Stimulated activated CD4-positive, alpha-beta T cell treated with anti-CD3 and anti-CD28 coated beads, Interleukin-1b, Interleukin-23, amount 100 ng/mL, for 48 hours (primary cell): ENCODE measurements at regions not wholly inside any gene's neighbourhood (a gene's known extent, or its start where the extent isn't known, plus 50 kb on each side); places are given as distances from the start of the nearest gene placed in this dataset.

Experiments used
- DNase-seq: peaks from one replicate; pipeline ENCODE4 v3.0.0-alpha.2; 2020

- no peak for DNase-seq
Measured at GRCh38 chr6:1081551-1082284, 230.2 kb upstream of the FOXQ1 start.

DNA sequence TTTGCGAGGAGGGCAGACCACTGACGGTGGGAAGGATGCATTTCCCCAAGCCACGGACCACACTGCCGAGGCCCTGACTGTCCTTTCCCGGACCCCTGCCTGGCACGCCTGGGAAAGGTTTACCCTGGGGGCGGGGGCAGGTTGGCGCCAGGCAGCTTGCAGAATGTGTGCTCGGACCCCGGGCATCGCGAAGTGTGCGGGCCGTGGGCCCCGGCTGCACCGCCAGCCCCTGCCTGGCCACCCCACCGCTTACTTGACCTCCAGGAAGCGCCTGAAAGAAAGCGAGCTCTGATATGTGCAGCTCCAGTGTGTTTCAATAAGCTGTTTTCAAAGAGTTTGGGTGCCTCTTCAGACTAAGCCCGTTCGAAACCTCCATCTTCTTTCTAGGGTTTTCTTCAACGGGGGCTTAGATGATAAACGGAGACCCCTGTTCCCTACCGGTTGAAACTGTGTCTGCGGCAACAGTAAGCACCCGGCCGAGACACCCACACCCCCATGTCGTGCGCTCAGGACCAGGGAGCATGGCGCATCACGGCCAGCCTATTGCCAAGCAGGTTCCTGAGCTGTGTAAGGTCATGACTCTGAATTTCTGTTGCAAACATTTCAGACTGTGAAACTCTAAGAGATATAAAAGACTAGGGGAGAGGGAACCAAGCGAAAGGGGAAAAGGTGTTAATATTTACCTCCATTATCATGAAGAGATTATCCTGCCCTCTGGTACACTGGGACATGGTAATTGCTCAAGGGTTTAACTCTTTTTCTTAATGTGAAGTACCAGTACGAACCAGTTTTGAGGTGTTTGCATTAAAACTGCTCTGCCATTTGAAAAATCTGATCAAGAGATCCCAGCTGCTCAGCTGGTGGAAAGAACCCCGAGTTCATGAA, 231.2 kb upstream of the FOXQ1 start:
- DNase-seq: no peak

DNA sequence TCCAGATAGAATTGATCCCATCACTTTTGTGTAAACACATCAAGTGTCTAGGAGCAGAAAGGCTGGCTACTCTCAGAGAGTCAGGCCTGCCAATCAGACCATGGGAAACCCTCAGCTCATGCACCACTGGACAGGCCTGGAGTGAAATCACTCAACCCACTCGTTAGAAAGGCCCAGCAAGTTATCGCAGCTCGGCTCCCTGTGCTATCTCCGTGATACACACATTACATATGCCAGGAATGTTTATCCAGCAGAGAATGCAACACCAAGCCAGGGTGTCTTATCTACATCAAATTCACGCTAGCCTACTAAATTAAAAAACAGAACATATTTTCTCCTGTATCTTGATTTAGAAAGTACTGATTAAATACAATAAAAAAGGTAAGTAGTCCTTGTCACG, 232.4 kb upstream of the FOXQ1 start:
- DNase-seq: no peak

DNA sequence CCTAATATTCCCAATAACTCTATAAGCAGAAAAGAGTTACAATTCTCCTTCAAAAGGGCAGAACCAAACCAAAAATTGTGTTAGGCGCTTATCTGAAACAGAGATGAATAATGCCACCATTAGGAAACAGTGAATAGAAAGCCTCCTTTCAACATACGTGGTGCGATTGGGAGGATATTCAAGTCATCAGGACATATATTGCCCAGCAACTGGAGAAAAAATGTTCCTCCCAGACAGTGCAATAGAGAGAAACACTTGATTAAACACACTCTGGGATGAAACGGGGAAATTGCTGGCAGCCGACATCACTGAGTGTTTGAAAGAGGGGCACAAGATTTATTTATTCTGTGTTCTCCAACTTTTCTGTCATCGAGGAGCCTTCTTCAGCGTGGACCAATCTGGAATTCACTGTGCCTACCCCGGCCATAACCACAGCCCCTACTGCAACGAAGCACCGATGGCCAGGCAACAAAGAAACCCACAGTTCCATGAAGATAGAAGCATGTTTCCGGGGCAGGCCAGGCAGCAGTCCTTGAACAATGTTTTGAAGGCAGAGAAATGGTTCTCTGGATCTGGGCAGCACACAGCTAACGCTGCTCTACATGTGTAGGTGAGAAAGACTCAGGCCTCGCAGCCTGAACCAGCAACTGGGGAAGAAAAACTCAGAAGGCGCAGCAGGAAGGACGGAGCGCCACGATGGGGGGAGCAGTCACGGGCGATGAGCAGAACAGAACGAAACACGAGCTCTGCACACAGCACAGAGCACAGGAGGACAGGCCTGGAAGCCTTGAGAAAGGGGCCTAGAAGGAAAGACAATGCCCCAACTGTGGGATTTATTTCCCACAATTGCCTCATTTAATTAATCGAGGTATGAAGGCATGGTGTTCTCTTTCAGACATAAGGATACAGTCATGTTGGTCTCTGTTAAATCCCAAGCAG, 234.2 kb upstream of the FOXQ1 start:
- DNase-seq: no peak

GRCh38 chr6:1076531-1077459, 235.1 kb upstream of the FOXQ1 start:
- no peak for DNase-seq

DNA sequence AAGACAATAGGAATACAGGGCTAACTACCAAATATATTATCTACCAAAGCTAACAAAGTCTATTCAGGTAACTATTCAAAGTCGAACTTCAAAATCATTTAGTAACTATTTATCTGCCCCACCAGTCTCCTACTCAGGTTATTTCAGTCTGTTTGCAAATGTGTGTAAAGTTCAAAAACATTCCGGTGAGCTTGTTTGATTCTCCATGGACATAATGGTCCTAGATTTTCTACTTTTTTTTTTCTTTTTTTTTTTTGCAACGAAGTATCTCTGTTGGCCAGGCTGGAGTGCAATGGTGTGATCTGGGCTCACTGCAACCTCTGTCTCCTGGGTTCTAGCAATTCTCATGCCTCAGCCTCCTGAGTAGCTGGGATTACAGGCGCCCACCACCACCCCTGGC, 236.0 kb upstream of the FOXQ1 start:
- DNase-seq: no peak

DNA sequence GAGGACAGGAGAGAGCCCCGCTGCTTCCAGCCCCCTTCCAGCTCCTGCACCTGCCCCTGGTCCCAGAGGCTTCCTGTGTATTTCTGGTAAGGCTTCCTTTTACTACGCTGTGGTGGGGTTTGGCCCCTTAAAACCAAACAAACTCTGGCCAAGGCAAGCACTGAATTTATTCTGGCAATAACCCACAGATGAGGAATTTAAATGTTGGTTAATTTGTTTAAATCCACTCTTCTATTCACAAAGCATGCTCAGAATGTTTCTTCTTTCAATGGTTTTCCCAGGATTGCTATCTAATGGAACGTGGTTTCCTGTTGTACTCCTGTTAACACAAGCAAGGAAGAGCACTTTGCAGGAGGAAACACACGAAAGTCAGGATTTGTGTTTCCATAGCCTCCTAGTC, 236.5 kb upstream of the FOXQ1 start:
- no peak for DNase-seq

- no peak for DNase-seq
Measured at GRCh38 chr6:1070085-1070521, 241.8 kb upstream of the FOXQ1 start.

DNA sequence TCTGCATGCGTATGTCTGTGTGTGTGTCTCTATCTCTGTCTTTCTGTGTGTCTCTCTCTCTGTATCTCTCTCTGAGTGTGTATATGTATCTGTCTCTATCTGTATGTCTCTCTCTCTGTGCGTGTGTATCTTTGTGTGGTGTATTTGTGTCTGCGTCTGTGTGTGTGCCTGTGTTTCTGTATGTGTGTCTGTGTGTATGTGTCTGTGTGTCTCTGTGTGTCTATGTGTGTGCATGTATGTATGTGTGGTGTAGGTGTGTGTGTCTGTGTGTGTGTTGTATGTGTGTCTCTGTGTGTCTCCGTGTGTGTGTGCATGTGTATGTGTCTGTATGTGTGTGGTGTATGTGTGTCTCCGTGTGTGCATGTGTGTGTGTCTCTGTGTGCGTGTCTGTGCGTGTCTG, 243.0 kb upstream of the FOXQ1 start:
- no peak for DNase-seq

- DNase-seq: no peak
Measured at GRCh38 chr6:1068068-1068467, 243.8 kb upstream of the FOXQ1 start.

DNA sequence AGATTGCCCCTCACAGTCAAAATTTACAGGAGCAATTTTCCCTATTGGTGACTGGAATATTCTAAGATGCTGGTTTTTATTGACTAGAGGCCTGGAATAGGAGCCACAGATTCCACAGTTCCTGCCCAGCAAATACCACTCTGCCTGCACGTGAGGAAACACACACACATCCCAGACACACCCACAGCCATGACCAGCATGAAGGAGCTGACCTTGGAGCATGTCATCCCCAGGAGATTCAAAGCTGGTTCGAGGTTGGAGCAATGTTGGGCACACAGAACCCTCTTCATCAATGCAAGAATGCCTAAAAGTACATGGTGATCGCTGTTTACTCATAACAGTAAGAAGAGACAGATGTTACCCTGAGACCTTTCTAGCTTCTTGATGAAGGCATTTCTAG, 244.6 kb upstream of the FOXQ1 start:
- DNase-seq: no peak

DNA sequence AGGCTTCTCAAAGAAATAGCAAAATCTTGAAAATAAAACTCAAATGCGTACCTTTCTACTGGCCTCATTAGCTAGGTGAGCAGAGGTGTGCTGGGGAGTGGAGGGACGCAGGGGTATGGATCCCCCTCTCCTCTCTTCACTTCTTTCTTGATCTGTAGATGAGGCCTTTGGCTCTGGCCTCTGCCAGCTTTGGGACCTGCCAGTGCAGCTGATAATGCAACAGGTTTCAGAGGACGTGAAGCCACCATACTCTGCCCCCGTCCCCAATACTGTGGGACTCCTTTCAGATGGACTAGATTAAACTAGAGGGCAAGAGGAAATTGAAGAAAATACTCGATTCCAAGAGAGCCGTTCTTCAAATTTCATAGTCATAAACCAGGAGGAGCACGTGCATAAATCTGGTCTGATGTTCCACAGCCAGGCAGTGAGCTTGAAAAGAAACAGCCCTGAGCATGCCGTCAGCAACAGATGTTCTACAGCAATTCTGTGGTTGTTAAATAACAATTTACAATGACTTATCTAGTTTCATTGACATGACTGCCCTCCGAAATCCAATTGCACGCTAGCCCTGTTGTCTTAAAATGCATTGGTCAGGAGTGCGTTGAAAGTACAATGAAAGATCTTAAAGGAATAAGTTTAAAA, 245.3 kb upstream of the FOXQ1 start:
- DNase-seq: no peak

DNA sequence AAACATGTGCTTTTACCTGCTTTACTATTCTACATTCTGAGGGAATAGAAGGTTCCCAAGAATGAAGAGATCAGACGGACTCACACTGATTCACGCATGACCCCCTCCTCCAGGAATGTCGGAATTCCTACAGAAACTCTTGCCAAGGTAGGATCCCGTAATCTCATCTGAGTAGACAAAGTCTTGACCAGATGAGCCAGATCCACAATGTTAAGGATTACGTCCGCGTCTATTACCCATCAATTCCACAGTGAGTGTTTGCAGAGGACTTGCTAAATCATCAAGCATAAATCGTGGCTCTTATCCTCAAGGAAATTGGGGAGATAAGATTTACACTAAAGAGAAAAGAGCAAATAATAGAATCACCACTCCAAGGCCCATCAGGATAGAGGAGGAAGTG, 245.9 kb upstream of the FOXQ1 start:
- DNase-seq: no peak

GRCh38 chr6:1063671-1064355, 248.1 kb upstream of the FOXQ1 start:
- DNase-seq: no peak

DNA sequence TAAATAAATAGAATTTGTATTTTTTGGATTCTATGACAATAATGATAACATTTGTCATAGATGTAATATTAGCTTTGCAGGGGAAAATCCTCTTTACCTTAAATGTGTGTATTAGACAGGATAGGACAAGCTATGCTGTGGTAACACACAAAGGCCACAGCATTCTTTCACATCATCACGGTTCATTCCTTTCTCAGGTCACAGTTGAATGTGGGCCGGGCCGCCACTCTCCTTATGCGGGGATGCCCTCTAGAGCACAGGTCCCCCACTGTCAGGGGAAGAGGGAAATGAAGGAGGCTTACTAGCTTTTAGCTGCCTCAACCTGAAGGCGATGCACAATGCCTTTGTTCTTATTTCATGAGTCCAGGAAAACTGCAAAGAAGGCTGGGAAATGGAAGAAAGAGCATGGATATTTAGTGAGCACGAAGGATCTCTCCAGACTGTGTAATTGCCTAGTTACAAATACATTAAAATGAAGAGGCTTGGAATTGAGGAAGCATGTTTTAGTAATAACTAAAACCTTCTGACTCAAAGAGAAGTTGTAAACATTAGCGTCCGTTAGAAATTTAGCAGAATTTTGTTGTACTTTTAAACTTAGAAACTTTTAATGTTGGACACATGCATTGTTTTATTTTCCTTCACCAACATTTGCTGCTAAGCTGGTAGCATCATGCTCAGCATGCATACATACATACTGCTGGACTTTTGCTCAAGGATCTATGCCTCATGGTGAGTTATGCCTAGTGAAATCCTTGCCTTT, 248.9 kb upstream of the FOXQ1 start:
- DNase-seq: no peak

DNA sequence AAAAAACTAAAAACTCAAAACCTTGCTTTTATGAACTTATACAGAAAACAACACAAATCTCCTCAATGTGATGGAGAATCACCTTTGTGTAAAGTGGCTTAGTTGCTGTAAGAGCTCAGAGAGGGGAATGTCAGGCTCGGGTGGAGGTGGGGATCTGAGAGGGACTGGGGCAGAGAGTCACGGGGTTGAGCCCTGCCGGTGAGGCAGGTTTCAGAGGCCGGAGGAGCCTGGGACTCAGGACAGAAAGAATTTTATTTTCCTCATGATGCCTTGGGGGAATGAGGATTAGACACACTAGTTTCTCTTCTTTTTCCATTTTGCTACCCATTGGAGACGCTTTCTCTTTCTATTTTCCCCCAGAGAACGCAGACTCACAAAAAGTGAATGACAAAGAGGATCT, 252.3 kb upstream of the FOXQ1 start:
- no peak for DNase-seq

DNA sequence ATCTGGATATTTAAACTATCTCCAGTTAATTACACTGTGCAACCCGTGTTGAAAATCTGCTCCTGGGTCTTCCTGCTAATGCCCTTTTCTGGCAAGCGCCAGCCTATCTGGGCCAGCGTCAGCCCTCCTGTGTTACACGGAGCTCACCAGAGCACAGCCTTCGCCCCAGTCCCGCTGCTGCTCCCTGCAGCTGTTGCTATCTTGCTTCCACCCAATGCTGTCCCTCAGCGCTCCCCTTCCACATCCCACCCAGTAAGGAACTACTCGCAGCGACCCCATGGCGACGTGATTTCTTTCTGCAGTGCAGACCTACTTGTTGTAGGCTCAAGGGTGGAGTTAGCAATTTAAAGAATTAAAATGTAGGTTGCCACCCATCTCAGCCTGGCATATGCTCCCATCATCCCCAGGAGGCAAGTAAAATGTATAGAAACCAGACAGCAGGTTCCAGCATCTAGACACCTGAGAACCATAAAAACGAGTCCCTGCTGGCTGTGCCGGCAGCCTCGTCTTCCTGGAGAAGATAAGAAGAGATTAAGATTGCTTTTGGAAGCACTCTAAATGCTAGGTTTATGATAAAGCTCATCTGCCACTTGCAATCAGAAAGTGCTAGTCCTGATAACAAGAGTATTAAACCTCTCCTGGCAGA, 254.3 kb upstream of the FOXQ1 start:
- no peak for DNase-seq

DNA sequence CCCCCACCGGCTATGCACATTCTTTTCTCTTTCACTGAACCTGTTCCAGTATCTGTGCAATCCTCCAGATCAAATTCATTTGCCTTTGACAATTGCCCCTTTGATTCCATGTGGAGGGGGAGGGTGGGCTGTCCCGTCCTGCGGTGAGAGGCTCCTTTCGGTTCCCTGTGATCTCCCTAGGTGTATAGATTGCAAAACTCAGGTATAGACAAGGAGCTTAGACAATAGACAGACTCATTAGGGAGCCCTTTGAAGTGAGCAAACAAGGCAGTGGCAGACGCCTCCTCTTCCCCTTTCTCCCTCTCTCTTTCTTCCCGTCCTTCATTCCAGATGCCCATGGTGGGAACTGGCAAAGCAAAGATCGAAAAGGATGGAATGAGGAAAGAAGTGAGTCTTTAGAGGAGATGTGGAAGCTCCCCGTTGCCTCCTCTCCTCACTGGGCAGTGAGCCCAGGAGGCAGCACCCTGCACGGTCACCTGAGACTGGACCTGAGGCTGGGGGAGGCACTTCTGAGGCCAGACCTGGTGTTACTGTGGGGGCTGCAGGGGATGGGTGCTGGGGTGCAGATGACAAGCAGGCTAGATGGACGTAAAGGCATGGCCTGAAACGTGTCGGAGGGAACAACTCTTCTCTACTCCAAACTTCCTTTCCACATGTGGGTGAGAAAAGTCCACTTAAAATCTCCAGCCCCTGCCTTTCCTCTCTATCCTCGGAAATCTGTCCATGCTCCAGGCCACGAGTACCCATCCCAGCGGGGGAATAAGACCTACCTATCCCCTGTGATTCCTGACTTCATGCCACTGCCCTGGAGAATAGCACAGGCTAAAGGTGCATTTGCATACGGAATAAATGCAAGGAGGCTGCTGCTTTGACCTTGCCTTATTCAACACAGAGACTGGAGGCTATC, 256.6 kb upstream of the FOXQ1 start:
- DNase-seq: no peak

GRCh38 chr6:1054653-1055014, 257.3 kb upstream of the FOXQ1 start:
- no peak for DNase-seq
